ENCODE measurements at regions not wholly inside any gene's neighbourhood (a gene's known extent, or its start where the extent isn't known, plus 50 kb on each side); places are given as distances from the start of the nearest gene placed in this dataset.

DNA sequence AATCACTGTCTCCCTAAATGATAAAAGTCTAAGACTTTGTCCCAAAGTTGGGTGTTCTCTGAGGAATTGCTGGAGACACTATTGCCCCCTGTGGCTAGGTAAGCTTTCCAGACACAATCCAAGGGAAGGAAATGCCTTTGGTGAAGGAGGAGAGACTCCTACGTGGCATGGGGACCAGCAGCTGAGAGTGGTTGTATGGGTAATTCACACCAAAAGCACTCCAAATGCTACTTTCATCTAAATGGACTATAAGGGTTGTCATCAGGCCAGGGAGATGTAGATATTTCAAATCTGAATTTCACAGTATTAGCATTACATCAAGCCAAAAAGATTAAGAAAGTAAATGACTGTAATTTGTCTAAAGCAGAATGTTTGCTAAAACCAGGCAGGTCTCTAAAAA is 400.8 kb upstream of the THBS1 start:
- DNase-seq (ENCODE audit: extremely low spot score in 2 of 2), result no peak
- Histone ChIP-seq H3K9me3 (no peaks in the 10 kb centered on the region), H3K4me3 (no peak overlapping the region), H3K36me3 (no peaks in the 10 kb centered on the region), H3K27me3 (no peaks in the 10 kb centered on the region), H3K4me1 (peaks cover 44% of the 10 kb centered on the region), H3K27ac (no peak overlapping the region)
- TF ChIP-seq POLR2A (IDR thresholded peaks at IDR 0.05), result no peak
- TF ChIP-seq, protein P1, sequence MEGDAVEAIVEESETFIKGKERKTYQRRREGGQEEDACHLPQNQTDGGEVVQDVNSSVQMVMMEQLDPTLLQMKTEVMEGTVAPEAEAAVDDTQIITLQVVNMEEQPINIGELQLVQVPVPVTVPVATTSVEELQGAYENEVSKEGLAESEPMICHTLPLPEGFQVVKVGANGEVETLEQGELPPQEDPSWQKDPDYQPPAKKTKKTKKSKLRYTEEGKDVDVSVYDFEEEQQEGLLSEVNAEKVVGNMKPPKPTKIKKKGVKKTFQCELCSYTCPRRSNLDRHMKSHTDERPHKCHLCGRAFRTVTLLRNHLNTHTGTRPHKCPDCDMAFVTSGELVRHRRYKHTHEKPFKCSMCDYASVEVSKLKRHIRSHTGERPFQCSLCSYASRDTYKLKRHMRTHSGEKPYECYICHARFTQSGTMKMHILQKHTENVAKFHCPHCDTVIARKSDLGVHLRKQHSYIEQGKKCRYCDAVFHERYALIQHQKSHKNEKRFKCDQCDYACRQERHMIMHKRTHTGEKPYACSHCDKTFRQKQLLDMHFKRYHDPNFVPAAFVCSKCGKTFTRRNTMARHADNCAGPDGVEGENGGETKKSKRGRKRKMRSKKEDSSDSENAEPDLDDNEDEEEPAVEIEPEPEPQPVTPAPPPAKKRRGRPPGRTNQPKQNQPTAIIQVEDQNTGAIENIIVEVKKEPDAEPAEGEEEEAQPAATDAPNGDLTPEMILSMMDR (IDR thresholded peaks at IDR 0.05), result no peak
- TF ChIP-seq POLR2AphosphoS5 (IDR thresholded peaks at IDR 0.05; ENCODE audit: insufficient read depth in 1 of 2, low read depth in 1 of 2), result no peak
- intact Hi-C loops (cut with DNase I), result no loop called here

DNA sequence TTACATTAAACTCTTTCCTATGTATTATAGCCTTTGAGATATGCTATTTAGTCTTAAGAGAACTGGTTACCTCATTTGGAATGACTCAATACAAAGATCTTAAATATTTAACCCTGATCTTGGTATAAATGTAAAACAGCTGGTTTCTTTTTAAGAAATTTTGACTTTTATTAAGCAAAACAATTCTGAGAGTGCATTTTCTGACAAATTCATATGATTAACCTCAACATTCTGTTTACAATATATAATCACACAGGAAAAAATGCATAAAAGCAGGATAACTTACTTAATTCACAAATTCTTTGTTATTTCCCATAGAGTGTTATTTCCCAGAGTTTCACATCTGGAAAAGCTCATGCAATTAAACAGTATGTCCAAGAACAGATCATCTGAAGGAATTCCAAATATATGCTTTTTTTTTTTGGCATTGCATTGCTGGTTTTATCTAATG is 400.4 kb upstream of the THBS1 start:
- DNase-seq (ENCODE audit: extremely low spot score in 2 of 2), result no peak
- H3K27me3 ChIP-seq, result no peaks in the 10 kb centered on the region
- peaks cover 44% of the 10 kb centered on the region for H3K4me1 ChIP-seq
- no peaks in the 10 kb centered on the region for H3K9me3 ChIP-seq
- intact Hi-C loops (cut with DNase I), result no loop called here
- TF ChIP-seq POLR2AphosphoS5 (IDR thresholded peaks at IDR 0.05; ENCODE audit: insufficient read depth in 1 of 2, low read depth in 1 of 2) (no peak), POLR2A (IDR thresholded peaks at IDR 0.05) (no peak)
- TF ChIP-seq, protein P1 (IDR thresholded peaks at IDR 0.05), result no peak
- no peak overlapping the region for H3K27ac ChIP-seq
- no peaks in the 10 kb centered on the region for H3K36me3 ChIP-seq
- no peak overlapping the region for H3K4me3 ChIP-seq

DNA sequence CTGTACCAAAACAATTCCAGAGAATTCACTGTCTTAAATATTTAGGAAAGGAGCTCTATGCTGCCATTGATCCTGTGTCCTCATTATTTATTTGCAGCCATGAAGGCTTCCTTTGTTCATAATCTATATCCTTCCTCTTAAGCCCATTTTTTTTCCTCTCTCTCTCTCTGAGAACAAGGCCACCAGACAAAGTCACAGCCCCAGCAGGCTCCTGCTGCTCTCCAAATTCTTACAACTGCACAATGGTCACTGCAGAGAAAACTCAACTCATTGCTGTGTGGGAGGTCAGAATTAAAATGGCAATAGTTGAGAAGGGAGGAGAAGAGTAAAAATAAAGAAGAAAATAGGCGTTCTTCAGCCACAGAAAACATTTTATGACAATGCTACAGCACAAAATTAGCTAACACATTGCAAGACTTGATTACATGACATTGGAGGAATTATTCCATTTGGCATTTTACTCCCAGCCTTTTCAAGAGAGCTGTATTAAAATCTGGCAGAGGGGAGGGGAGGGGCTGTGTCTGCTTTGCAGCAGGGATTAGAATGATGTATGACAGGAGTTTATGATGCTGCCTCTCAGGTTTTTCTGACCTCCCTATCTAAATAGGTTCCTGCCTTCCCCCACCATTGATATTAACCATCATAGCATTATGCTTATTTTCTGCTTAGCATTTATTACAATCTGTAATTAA is 399.7 kb upstream of the THBS1 start:
- Histone ChIP-seq H3K27ac (no peak overlapping the region), H3K4me1 (peaks cover 44% of the 10 kb centered on the region), H3K27me3 (no peaks in the 10 kb centered on the region), H3K9me3 (no peaks in the 10 kb centered on the region), H3K4me3 (no peak overlapping the region), H3K36me3 (no peaks in the 10 kb centered on the region)
- intact Hi-C loops (cut with DNase I), result no loop called here
- TF ChIP-seq, protein P1 (IDR thresholded peaks at IDR 0.05), result no peak
- DNase-seq (ENCODE audit: extremely low spot score in 2 of 2), result no peak

DNA sequence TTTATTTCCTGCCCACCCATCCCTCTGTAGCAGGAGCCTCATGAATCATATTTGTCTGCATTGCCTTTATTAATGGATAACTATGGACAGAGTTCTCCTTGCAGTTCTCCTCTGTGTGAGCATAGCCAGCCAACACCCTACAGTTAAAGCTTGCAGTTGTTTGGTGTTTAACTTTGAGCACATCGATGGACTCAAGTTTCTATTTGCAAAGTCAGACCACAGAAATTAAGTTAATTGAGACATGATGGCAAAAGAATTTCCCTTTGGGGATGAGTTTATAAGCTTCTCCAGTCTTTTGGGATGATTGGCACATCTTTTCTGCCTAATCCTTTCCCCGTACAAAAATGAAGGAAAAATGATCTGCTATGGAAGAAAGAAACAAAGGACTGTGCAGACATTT is 398.9 kb upstream of the THBS1 start:
- no peaks in the 10 kb centered on the region for H3K9me3 ChIP-seq
- H3K27ac ChIP-seq, result no peak overlapping the region
- TF ChIP-seq, protein P1 (IDR thresholded peaks at IDR 0.05), result no peak
- TF ChIP-seq POLR2A (IDR thresholded peaks at IDR 0.05) (no peak), POLR2AphosphoS5 (IDR thresholded peaks at IDR 0.05; ENCODE audit: insufficient read depth in 1 of 2, low read depth in 1 of 2) (no peak)
- H3K4me3 ChIP-seq, result no peak overlapping the region
- H3K4me1 ChIP-seq, result peaks cover 44% of the 10 kb centered on the region
- intact Hi-C loops (cut with DNase I), result no loop called here
- no peak for DNase-seq (ENCODE audit: extremely low spot score in 2 of 2)
- H3K27me3 ChIP-seq, result no peaks in the 10 kb centered on the region
- H3K36me3 ChIP-seq, result no peaks in the 10 kb centered on the region

DNA sequence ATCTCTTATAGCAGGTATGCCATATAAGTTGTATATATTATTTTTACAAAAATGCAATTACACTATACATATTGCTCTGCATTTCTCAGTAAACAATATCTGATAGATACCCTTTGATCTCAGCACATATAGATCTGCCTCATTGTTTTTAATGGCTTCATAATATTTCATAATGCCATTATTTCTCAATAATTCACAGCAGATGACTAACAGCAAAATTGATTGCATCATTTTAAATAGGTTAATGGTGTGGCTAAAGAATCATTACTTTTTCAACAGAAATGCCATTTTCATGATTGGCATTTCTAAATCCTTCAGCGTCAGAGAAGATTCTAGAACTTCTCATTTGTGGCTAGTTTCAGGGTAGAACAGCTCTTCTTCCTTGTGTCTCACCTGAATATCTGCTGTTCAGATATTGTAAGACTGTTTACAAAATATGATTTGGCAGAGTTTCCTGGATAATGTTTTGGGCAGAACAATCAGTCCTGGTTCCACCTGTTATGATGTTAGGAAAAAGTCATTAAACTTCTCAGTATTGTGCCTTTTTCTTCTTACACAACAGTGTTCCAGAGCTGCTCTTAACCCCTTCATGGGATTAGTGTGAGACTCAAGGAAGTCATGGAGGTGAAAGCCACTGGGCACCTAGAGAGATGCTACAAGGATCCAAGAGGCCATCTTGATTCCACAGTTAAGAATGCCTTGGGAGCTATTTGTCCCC is 397.6 kb upstream of the THBS1 start:
- Histone ChIP-seq H3K27me3 (no peaks in the 10 kb centered on the region), H3K4me1 (peaks cover 33% of the 10 kb centered on the region), H3K9me3 (no peaks in the 10 kb centered on the region), H3K36me3 (no peaks in the 10 kb centered on the region), H3K27ac (no peak overlapping the region), H3K4me3 (no peak overlapping the region)
- TF ChIP-seq, protein P1 (IDR thresholded peaks at IDR 0.05), result no peak
- no peak for TF ChIP-seq POLR2AphosphoS5 (IDR thresholded peaks at IDR 0.05; ENCODE audit: insufficient read depth in 1 of 2, low read depth in 1 of 2)
- TF ChIP-seq POLR2A (IDR thresholded peaks at IDR 0.05), result no peak
- DNase-seq (ENCODE audit: extremely low spot score in 2 of 2), result no peak
- intact Hi-C loops (cut with DNase I), result no loop called here

All from vagina (tissue), 2 donors.